NCI-H526 (cell line): ENCODE measurements at regions not wholly inside any gene's neighbourhood (a gene's known extent, or its start where the extent isn't known, plus 50 kb on each side); places are given as distances from the start of the nearest gene placed in this dataset.

Experiments used
- DNase-seq, 2 experiments: peaks; one replicate each; lab custom pipeline; 2025; lab: John Stamatoyannopoulos, UW

DNA sequence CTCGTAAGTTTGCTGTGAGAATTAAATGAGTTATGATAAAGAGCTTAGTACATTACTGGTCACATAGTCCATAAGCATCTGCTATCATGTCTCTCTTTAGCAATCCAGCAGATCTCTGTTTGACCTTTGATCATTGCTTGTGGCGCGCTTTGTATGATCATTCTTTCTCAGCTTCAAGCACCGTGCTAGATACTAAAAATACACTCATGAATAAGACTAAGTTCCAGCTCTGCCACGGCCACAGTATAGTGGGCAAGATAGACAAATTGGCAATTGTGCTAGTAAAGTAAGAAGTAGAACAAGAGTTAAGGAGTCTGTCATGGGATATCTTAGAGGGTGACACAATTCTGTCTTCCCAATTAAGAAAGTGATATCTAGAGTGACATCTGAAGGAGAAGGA lies 75.2 kb upstream of the ADGRF1 start:
- DNase-seq = no peak

DNA sequence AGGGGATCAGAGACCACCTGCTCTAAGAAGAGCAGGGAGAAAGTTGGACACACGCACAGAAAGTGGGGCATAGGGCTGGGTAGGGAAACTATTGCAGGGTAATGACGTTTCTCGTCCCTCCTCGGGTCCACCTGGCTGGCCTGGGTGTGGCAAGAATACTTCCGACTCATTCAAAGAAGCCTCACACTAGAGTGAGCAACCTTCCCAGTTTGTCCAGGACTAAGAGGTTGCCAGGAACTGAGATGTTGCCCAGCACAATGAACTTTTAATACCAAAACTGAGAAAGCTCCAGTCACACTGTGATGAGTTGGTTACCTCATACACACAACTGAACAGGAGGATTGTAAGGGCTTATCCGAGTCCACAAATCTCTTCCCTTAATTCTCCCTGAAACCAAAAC lies 74.5 kb upstream of the ADGRF1 start:
- DNase-seq = no peak

DNA sequence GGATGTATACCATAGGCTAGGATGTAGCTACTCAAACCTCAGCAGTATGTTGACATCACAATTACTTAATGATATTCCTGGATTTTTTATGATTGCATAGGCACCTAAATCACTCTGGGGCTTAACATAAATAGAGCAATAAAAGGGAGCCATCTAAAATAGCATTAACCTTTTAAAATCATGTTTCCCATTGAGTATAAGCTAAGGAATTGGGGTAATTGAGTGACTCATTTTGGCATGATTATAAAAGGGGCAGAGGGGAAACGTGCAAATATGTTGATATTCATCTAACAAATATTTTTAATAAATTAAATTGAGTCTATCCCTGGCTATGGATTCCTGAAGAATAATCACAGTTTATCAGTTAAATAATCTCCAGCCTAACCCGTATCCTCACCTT lies 74.0 kb upstream of the ADGRF1 start:
- DNase-seq = no peak

DNA sequence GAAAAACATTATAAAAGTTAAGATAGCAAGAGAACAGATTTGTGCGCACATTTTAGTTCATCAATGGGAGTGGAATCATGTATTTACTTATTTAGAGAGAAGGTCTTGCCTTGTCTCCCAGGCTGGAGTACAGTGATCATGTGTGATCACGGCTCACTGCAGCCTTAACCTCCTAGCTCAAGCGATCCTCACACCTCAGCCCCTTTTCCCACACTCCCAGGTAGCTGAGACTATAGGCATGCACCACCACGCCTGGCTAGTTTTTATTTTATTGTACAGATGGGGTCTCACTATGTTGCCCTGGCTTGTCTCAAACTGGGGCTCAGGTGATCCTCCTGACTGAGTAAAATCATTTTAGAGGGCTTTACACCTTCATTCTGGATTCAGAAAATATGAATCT lies 72.3 kb upstream of the ADGRF1 start:
- no peak for DNase-seq

DNA sequence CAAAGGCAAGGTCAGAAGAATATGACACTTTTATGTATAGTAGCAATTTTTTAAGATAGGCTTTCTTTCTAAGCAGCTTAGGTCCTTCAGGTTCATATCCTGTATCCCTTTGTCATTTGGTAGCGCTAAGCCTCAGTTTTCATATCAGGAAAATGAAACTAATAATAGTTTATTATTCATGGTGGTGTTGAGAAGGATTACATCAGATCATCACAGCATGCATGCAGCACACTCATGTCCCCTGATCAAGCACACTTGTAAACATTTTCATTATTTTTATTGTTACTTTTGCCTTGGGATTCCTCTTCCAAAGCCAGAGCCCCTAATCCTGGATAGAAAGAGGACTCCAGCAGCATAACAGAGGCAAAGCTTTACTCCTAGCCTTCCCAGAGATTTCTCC lies 70.2 kb upstream of the ADGRF1 start:
- DNase-seq = no peak

DNA sequence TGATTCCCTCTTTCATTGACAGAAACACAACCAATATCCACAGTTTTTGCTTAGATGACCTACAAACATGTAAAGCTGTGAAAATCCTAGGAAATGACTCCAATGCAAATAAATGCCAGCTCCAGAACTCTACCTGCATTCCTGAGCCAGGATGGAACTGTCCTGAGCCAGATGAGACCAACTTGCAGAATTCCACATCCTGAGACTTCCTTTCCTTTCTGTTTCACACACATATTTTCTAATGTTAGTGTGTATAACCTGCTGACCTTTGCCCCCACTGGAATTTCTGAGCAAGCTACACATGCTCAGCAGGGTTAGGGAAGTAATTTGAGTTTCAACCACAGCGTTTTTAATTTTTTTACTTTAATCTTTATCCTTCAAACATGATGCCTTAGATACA lies 69.6 kb upstream of the ADGRF1 start:
- DNase-seq = no peak

DNA sequence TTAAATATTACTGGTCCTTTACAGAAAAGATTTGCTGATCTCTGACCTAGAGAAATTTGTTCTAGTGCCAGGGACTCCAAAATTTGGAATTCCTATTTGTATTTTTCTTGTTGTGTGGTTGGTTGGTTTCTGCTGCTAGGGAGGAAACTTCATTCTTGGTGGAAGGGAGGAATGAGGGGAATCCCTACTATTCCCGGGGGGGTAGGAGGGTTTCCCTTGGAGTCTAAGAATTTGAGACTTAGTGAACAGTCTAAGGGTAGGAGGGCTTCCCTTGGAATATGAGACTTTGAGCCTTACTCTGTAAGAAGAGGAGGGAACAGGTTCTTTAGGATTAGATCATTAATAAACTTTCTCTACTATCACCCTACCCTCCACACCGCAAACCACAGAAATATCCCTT lies 67.1 kb upstream of the ADGRF1 start:
- DNase-seq = no peak

DNA sequence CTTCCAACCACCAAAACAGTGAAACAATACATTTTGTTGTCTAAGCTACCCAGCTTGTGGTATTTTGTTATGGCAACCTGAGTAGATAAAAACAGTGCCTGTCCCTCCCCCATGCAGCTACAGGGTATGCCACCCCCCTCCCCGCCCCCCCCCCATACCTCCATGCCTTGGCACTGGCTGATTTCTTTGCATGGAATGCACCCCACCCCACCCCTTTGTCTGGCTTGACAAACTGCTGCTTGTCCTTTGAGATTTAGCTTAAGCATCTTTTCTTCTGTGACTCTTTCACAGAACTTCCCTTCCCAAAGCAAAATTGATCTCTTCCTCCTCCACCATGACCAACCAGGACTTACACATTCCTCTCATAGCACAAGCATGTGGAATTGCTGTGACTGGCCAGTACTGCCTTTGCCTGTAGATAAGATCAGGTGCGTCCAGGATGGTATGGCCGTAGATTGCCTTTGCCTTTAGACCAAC lies 64.6 kb upstream of the ADGRF1 start:
- no peak for DNase-seq

DNA sequence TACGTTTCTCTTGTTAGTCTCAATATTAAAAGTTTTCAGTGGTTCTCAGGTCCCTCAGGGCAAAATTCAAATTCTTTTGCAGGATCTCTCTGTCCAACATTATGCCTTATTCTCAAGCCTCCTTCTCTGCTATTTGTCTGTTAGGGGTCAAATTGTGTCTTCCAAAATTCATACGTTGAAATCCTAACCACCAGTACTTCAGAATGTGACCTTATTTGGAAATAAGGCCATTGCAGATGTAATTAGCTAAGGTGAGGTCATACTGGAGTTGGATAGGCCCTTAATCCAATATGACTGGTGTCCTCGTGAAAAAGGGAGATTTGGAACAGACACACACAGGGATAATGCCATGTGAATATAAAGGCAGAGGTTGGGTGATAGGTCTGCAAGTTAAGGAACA lies 64.1 kb upstream of the ADGRF1 start:
- DNase-seq = no peak

DNA sequence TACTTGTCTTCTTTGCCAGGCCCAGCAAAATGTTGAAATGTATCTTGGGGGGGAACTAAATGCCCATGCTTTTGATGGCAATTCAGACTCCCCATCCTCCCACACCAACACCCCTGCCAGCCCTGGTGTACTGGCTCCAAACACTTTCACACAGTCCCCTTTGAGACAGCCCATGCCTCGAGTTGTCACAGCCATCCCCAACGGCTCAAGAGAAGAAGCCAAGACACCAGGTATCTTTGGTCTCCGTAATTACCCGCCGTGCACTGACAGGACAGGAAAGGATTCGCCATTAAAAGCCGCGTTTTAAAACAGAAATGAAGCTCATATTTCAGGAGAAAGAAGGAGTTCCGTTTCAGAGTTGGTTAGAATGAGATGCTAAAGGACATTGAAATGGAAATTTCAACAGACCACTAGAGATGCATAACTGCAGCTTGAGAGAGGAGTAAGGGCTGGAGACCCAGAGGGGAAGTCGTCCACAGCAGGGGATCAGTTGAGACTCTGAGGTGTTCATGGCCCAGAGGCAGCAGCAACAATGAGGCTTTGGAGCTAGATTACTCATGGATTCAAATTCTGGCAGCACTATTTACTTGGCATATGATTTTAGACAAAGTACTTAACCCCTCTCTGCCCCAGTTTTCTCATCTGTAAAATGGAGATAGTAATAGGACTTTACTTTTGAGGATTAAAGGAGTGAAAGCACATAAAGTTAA lies 63.5 kb upstream of the ADGRF1 start:
- no peak for DNase-seq

DNA sequence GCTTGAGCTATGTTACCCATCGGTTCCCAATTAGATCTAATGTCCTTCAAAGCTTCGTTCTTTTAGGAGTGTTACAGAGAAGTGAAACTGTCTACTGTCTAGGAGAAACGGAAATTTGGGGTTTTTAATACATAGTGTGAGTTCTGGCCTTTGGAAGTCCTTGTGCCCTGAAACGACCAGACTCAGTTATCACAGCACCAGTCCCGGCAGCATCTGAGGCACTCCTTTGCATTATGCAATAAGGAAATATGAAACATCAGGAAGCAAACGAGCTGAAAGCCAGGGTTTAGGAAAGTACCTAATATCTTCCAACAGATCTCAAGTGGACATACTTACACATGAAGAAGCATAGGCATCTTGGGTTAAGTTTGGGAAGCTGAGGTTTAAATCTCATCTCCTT lies 61.8 kb upstream of the ADGRF1 start:
- DNase-seq = no peak

DNA sequence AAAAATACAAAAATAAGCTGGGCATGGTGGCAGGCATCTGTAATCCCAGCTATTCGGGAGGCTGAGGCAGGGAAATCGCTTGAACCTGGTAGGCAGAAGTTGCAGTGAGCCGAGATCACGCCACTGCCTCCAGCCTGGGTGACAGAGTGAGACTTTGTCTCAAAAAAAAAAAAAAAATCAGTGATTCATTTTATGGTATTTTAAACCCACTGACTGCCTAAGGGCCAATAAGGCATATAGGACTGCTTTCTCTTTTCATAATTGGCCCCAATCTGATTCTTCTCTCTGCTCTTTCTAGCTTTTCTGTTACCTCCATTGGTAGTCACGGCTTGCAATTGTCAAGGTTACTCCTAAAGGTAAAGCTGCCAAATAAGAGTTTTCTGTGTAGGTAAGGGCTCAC lies 60.2 kb upstream of the ADGRF1 start:
- no peak for DNase-seq

DNA sequence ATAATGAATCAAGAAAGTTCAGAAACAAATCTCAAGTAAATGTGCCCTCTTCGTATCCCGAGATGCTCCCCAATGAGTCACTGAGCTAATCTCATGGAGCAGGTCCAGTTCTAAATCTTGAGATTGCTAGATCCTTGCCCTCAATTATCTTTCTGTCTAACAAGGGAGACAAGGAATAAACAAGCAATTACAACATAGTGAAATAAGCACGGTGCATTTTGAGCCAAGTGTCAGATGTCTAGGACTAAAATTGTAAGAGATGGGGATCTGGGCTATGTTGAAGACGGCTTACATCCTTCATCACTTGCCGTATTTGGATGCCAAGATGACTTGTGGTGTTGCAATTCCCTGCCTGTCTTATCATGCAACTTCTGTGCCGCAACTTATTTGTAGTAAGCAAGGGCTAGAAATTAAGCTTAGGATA lies 56.5 kb upstream of the ADGRF1 start:
- DNase-seq = no peak

DNA sequence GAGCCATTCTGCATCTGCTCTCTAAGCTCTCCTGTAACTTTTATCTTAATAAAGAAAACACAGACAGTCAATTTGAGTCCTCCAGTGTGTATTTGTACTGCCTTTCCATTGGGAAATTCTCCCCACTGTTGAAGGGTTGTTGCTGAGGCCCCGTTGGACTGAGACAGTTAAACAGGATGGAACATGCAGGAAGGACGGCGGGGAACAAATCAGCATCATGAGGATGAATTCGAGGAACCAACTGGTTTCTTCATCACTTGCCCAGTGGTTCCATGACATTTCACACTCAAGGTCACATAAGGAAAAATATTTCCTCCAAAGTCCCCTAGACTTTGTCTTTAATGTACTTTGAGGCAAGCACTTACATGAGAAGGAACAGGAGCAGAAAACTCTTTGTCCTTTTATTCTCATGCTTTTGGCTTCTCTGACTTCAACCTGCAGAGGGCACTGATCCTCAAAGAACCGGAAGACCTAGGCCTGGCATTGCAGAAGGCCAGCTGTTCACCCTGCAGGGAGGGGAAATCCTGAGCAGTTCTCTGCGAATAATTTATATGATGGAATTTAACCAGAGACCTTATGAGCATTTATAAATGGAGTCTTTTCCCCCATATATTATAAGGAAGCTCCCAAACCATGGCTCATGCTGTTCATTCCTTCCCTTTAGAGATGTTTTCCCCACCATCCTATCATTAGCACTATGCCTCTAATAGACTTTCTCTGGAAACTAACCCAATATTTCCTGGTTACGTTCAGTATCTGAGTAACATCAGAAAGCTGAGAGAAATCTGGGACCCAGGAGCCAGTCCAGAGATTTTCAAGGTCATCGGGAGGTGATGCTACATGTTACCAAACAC lies 55.2 kb upstream of the ADGRF1 start:
- peak; percentile 67 to 86 for DNase-seq

DNA sequence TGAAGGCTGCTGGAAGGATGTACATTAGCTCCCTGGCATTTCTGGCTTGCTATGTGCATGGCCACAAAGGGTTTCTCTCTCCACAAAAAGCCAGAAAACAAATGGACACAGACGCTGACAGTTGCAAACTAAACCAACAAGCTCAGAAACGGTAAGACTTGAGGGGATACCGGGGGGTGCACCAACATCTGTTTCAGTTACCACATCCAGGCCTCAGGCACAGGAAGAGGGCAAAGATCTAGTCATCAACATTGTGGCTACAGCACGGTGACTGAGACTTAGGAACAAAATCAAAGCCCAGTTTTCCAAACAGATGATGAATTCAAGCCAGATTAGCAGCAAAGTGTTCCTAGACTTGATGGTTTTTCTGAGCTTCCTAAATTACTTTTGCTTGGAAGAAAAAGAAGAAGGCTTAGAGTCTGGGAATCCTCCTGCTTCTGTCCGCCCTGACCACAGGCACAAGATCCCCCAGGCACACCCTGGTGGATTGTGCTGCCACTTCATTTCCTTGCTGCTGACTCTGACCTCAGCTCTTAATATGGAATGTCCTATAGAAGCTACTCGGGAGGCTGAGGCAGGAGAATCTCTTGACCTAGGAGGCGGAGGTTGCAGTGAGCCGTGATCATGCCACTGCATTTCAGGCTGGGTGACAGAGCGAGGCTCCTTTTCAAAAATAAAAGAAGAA lies 54.2 kb upstream of the ADGRF1 start:
- no peak for DNase-seq

DNA sequence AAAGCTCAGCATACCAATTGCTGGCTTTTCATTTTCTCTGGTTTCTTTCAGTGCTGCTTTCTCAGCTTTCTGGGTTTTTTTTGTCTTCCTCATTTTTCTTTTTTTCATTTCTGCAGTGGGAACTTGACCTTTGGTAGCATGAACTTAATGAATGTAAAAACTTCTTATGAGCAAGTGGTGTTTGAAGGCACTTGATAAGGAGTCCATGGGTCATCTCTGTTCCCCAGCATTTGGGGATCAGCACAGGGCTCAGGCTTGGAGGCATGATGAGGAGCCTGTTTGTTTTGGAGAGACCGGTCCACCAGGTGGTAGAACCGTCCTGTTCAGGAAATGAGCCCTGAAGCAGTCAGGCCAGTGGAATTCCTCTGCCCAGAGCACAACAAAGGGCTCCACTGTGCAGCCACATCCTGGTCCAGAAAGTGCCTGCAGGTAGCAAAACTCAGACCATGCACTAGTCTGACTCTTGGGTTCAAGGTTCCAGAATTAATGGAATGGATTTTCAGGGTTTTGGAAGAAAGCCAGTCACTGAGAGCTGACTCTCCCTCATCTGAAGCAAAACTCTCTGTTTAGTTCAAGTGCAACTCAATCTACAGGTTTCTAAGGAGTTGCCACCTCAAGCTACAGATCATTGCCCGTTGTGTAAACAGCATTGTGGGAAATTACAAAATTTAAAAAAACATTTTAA lies 52.3 kb upstream of the ADGRF1 start:
- peak in 1 of 2 experiments; percentile 28 for DNase-seq

DNA sequence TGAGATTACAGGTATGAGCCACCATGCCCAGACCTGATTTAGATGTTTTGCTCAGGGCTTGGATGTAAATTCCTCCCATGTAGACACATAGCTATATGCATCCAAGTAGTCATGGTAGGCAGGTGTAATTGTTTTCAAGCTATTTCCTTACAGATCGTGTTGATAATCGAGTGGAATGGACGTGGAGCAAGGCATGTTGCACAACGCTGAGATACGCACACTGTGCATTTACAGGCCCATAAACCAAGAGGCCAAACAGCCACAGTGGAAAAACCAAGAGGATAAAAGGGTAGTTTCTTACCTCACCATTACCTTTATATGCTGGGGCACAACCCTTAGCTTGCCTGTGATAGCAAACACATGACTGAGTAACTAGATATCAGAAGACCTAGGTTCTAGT lies 51.0 kb upstream of the ADGRF1 start:
- DNase-seq = no peak

DNA sequence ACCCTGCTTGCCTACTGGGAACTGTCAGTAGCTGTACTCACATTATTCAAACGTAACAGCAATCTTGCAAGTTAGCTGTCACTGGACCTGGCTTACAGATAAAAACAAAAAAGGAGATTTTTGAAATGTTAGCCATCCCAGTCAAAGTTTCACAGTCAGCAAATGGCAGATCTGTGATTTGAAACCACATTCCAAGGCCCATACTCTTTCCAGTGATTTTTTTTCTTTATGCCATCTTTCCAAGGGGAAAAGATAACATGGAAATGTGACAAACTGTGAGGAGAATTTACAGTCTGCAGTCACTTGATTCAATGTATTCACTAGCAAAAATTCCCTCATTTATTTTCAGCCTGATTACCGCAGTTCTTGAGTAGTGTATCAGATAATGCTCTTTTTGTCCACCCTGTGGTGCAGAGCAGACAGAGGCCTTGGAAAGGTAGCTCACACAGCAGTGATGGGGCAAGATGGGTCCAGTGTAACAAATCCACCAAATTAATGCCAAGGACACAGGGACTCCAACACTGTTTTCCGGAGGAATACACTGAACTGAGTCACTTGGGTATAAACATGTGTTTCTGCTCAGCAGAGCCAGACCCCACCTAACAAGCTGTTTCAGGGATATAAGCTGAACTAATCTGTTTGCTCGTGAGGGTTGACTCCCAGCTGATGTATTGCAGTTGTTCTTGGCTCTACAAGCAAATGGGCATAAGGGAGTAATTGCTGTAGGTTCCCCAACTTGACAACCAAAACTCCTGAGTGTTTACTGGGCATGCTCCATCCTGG lies 49.9 kb upstream of the ADGRF1 start:
- DNase-seq = no peak
